Dedifferentiated amniotic fluid mesenchymal stem cell (primary cell): ENCODE measurements at regions not wholly inside any gene's neighbourhood (a gene's known extent, or its start where the extent isn't known, plus 50 kb on each side); places are given as distances from the start of the nearest gene placed in this dataset.

Source experiments
- DNase-seq: peaks from one replicate; pipeline ENCODE4 v3.0.0-alpha.2; 2016; ENCODE audit errors: extremely low spot score

DNA sequence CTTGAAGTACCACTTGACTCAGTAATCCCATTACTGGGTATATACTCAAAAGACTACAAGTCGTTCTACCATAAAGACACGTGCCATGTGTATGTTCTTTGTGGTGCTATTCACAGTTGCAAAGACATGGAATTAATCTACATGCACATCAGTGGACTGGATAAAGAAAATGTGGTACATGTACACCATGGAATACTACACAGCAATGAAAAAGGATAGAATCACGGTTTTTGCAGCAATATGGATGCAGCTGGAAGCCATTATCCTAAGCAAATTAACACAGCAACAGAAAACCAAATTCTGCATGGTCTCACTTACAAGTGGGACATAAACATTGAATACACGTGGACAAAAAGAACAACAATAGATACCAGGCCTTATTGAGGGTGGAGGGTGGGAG is 583.4 kb upstream of the CELF2 start:
- DNase-seq: no peak

- DNase-seq: no peak
Measured at GRCh38 chr10:10437886-10438285, 579.8 kb upstream of the CELF2 start.

- DNase-seq: no peak
Measured at GRCh38 chr10:10438335-10439100, 579.2 kb upstream of the CELF2 start.

DNA sequence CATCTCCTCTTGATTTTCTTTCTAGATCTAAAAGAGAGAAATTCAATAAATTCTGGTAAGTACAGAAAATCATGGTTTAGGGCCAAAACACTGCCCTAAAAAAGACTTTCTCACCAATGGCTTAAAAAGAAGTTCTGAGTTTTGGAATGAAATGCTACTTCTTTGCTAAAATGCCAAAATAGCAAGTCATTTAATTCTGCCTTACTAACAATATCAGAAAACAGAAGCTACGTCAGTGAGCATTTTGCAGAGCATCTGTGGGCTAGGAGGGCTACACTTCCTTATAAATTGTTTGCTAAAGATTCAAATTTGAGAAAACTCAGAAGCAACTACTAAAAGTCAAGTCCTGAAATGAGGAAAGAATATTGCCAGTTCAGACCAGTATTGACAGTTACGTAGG is 560.8 kb upstream of the CELF2 start:
- DNase-seq: no peak

- no peak for DNase-seq
Measured at GRCh38 chr10:10460451-10460850, 557.2 kb upstream of the CELF2 start.

DNA sequence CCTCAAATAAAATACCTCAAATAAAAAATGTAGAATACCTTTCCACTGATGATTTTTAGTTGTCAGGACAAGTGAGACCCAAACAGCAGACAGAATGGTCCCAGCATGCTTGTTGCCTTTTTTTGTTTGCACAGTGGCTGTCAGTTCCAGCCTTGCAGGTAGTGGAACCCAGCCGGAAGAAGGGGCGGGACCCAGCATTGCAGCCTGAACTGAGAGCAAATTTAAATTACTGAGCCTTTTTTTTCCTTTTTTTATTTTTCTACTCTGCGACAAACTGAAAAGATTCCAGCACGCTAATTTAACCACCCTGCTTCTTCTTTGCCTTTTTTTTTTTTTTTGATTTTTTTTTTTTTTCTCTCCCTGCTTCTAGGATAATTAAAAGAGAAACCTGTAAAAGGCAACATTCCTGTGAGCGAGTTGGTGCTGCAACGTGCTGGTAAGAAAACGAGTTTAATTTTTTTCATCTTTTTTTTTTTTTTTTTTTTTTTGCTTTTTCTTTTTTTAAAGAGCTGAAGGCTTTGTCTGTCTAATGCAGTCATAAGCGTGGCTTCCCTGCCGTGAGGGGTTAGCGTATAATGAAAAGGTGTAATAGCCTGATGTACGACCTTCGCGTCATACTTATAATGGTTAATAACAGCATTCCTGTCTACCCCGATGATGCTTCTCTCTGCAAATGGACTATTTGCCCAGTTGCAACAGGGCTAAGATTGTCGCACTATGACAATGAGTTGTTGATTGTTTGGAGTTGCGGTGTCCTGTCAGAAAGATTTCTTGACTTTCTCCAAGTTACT is 555.3 kb upstream of the CELF2 start:
- DNase-seq: no peak

GRCh38 chr10:10471758-10472157 is 545.9 kb upstream of the CELF2 start:
- no peak for DNase-seq

DNA sequence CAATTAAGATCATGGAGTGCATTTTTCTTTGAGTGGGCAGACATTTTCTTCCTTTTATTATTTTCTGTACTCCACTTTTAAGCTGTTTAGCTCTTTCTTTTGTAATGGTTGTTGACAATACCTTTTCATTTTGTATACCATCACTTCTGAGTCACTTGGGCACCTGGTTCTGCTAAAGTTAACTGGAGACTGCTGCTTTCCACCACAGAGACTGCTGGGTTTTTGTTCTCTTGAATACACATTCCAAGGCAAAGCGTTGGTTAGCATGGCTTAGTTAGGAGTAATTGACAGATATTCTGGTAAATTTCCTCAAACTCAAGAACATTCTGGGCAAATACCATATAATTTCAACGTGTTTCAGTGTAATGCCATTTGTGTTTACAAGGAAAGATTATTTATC is 541.9 kb upstream of the CELF2 start:
- DNase-seq: no peak

DNA sequence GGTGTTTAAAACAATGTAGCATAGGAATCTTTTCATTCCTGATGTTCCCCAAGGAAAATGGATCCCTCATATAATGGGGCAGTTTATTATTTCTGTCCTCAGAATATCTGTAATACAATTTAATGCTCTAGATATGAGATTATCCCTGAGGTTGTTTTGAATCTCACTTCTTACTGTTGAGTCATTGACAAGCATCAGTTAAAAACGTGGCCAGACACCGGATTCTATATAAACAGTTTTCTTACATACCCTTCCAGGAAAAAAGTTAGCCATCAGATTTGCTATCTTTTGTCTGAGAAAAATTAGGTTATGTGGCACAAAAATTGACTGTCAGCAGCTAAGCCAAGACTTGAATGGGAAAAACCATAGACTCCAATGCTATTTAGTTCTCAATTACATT is 539.8 kb upstream of the CELF2 start:
- DNase-seq: no peak

GRCh38 chr10:10479465-10479864 is 538.2 kb upstream of the CELF2 start:
- DNase-seq: no peak

DNA sequence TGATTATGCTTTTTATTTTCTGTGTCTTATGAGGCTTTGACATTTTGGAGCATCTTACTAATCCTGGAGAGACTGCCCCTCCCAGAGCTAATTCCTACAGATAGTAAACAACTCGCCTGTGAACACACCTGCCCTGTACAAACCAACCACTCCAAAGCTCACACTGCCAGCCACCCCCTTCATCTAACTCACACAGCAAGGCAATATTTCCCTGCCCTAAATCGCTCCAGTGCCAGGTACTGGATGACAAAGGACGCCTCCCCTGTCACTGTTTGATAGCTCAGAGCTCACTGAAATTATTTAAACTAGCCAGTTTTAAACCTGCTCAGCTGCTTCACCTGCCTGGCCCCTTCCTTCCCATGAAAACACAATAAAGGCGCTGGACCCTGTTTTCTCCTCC is 535.1 kb upstream of the CELF2 start:
- DNase-seq: no peak

DNA sequence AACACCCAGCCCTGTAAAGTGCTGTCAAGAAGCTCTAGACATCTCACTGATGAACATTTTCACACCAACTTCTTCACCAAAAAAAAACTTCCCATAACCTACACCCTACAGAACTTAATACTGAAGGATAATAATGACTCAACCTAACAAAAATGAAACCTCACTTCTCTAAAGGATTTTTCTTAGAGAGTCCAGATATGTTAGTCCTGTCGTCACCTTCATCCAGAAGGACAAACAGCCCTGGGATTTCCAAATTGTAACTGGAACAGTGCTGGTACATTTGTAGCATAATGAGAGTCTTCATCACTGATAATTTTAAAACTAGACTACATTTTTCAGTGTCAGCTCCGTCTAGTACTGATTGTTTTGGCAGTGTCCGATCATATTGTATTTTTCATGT is 528.6 kb upstream of the CELF2 start:
- DNase-seq: no peak

DNA sequence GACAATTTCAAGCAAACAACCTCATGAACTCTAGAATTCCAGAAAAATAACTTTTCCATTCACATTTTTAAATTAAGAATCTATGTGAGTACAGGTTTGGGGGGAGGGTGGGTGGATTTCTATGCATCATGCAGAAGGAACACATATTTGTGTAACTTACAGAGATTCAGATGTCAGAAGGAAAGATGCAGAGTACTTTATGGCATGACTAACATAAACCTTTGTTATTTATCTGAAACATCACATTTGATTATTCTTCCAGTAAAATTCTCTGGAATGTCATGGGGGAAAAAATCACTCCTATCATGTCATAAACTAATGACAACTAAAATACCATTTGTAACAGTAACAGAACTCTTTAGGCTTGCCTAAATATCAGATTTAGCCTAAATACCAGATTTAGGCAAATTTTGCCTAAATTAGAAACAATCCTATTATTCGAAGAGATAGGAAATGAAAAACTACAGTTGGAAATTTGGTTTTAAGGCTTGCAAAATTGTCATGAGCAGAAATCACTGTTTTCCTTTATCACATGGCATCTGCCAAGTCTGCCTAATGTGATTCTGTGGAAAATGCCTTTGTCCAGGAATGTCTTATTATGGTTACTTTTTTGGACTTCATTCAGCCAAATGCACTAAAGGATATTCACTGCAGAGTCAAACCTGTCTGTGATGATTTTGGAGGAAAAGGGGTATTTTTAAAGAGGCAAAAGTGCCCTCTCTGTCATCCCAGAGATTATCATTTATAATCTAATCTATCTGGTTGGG is 527.7 kb upstream of the CELF2 start:
- no peak for DNase-seq

DNA sequence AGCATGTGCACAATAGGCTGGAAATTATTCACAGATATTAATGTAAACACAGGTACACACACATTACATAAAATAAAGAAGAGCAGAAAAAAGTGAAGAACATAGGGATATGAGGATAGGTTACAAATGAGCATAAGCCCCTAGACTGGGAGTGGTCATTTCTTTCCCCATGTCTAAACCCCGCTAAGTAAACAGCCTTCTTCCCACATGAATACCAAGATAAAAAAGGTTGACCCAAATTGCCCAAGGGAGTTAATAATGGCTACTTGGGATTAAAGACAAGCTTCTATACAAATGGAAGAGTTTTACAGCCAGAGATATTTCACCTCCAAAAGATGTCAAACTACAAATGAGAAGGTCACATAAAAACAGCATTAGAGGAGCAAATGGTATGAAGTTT is 527.1 kb upstream of the CELF2 start:
- no peak for DNase-seq

GRCh38 chr10:10492420-10492819 is 525.3 kb upstream of the CELF2 start:
- no peak for DNase-seq

DNA sequence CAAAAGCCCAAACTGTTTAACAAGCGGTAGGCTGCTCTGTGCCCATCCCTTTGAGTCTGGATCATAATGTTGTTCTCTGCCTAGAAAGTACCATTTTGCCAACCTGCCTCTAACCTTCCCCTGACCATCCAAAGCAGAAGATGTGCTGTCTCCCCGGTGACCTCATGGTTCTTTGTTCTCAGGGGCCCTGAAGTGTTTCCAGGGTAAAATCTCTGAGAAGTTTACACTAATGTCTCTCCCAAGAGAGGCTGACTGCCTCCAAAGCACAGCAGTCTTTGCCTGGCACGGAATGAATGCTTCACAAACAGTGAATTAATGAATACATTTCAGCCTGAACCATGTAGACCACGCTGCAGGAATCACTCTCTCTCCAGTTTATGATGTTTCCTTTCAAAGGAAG is 523.8 kb upstream of the CELF2 start:
- no peak for DNase-seq

- DNase-seq: no peak
Measured at GRCh38 chr10:10497245-10497644, 520.4 kb upstream of the CELF2 start.

GRCh38 chr10:10498781-10499180 is 518.9 kb upstream of the CELF2 start:
- no peak for DNase-seq

DNA sequence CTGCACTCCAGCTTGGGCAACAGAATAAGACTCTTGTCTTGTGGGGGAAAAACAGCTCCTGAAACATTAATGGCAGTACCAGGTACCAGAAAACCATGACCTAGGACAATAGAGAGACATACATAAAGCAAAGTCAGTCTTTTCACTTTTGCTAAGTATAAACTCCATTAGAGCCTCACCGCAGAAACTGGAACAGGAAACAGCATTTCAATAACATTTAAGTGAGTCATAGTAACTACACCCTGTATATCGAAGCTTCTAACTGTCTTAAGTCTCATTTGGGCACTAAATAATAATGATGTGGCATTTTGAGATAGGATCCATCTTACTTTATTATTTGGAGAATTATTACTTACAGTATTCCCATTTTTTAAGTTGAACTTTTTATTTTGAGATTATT is 517.8 kb upstream of the CELF2 start:
- no peak for DNase-seq

DNA sequence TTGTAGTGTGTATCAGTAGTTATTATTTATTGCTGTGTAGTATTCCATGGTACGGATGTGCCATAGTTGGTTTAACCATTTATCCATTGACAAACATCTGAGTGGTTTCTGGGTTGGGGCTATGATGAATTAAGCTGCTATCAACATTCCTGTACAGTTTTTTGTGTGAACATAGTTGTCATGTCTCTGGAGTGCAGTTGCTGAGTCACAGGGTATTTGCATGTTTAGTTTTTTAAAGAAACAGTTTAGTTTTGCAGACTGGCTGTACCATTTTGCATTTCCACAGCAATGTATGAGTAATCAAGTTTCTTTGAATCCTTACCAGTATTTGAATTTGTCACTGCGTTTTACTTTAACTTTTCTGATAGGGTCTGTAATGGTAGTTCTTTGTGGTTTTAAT is 516.7 kb upstream of the CELF2 start:
- no peak for DNase-seq

DNA sequence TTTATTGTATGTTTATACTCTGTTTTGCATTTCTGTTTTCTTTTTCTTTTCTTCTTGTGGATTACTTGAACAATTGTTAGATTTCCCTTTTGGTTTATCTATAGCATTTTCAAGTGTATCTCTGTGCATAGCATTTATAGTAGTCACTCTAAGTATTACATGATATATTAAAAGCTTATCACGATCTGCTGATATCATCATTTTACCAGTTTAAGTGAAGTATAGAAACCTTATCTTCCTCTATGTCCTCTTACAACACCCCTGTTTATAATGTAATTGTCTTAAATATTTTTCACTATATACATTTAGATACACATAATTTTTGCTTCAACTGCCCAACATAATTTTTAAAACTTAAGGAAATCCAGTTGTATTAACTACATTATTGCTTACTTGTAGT is 513.9 kb upstream of the CELF2 start:
- no peak for DNase-seq

GRCh38 chr10:10508211-10508610 is 509.5 kb upstream of the CELF2 start:
- no peak for DNase-seq

GRCh38 chr10:10510179-10510578 is 507.5 kb upstream of the CELF2 start:
- DNase-seq: no peak
